Endothelial cell of umbilical vein (primary cell): ENCODE measurements at regions not wholly inside any gene's neighbourhood (a gene's known extent, or its start where the extent isn't known, plus 50 kb on each side); places are given as distances from the start of the nearest gene placed in this dataset.

Experiments used
- EZH2 ChIP-seq: IDR thresholded peaks from 2 replicates; pipeline ENCODE4 v1.6.1; 2012; ENCODE audit warnings: borderline replicate concordance, low read depth, mild to moderate bottlenecking, moderate library complexity, low read length, inconsistent platforms; ENCODE audit not compliant: severe bottlenecking
- POLR2A ChIP-seq: IDR thresholded peaks from 2 replicates; pipeline ENCODE4 v1.6.1; 2012; ENCODE audit warnings: low read depth, mild to moderate bottlenecking, control low read depth, low read length
- POLR2AphosphoS5 ChIP-seq: IDR thresholded peaks from 2 replicates; pipeline ENCODE4 v1.6.1; 2012; ENCODE audit warnings: low read depth, mild to moderate bottlenecking, control low read depth, low read length, moderate library complexity; ENCODE audit not compliant: insufficient read depth
- TF ChIP-seq, protein P1 (sequence below), 2 donors: IDR thresholded peaks; 1 replicate in 1 of 2; 2 replicates in 1 of 2; pipeline ENCODE4 v1.5.1; 2011; ENCODE audit warnings: low read length in 2 of 2, mild to moderate bottlenecking in 2 of 2, moderate library complexity in 2 of 2, control low read depth in 1 of 2, inconsistent platforms in 1 of 2, low read depth in 1 of 2; ENCODE audit not compliant: insufficient read depth in 1 of 2; ENCODE audit errors: extremely low read depth in 1 of 2
- TF ChIP-seq, protein P2 (sequence below): IDR thresholded peaks from 2 replicates; pipeline ENCODE4 v1.6.1; 2011; ENCODE audit not compliant: insufficient read depth, insufficient read length

GRCh38 chr2:36267194-36267593 is 88.4 kb upstream of the CRIM1 start:
- TF ChIP-seq, protein P1, sequence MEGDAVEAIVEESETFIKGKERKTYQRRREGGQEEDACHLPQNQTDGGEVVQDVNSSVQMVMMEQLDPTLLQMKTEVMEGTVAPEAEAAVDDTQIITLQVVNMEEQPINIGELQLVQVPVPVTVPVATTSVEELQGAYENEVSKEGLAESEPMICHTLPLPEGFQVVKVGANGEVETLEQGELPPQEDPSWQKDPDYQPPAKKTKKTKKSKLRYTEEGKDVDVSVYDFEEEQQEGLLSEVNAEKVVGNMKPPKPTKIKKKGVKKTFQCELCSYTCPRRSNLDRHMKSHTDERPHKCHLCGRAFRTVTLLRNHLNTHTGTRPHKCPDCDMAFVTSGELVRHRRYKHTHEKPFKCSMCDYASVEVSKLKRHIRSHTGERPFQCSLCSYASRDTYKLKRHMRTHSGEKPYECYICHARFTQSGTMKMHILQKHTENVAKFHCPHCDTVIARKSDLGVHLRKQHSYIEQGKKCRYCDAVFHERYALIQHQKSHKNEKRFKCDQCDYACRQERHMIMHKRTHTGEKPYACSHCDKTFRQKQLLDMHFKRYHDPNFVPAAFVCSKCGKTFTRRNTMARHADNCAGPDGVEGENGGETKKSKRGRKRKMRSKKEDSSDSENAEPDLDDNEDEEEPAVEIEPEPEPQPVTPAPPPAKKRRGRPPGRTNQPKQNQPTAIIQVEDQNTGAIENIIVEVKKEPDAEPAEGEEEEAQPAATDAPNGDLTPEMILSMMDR (IDR thresholded peaks at IDR 0.05; ENCODE audit: extremely low read depth in 1 of 2, insufficient read depth in 1 of 2, low read depth in 1 of 2, low read length in 2 of 2) = no peak
- no peak for TF ChIP-seq POLR2A
- TF ChIP-seq, protein P2, sequence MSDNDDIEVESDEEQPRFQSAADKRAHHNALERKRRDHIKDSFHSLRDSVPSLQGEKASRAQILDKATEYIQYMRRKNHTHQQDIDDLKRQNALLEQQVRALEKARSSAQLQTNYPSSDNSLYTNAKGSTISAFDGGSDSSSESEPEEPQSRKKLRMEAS = no peak
- TF ChIP-seq POLR2AphosphoS5 = no peak
- no peak for TF ChIP-seq EZH2
